H1 (cell line): ENCODE measurements at regions not wholly inside any gene's neighbourhood (a gene's known extent, or its start where the extent isn't known, plus 50 kb on each side); places are given as distances from the start of the nearest gene placed in this dataset.

ENCODE experiments used
- CHD2 ChIP-seq: IDR thresholded peaks from 2 replicates; pipeline ENCODE4 v1.6.1; 2012; ENCODE audit warnings: low read length, improper control_type of control experiment
- CHD7 ChIP-seq: fragments of 300-600 bp; sonication (generic); IDR thresholded peaks from 2 replicates; pipeline ENCODE4 v1.7.1; 2012; ENCODE audit warnings: low read length, moderate library complexity, mild to moderate bottlenecking, inconsistent platforms; ENCODE audit not compliant: insufficient replicate concordance
- TF ChIP-seq, protein P1 (sequence below): IDR thresholded peaks from 2 replicates; pipeline ENCODE4 v1.6.1; 2011; ENCODE audit warnings: low read depth, mild to moderate bottlenecking, low read length; ENCODE audit not compliant: insufficient read depth

GRCh38 chr7:123260428-123260960, 60.7 kb upstream of the SLC13A1 start (continued):
- TF ChIP-seq CHD7 = no peak
- TF ChIP-seq CHD2 = no peak
- TF ChIP-seq, protein P1, sequence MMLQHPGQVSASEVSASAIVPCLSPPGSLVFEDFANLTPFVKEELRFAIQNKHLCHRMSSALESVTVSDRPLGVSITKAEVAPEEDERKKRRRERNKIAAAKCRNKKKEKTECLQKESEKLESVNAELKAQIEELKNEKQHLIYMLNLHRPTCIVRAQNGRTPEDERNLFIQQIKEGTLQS = no peak
